Hepatocyte (in vitro differentiated cells): ENCODE measurements at regions not wholly inside any gene's neighbourhood (a gene's known extent, or its start where the extent isn't known, plus 50 kb on each side); places are given as distances from the start of the nearest gene placed in this dataset.

Experiments
- DNase-seq: peaks from one replicate; pipeline ENCODE4 v3.0.0-alpha.2; 2016; ENCODE audit warnings: low spot score
- H2AFZ ChIP-seq: fragments of 200-600 bp; sonication (generic); 2 replicates; pipeline ENCODE4 v1.6.0; 2016; ENCODE audit warnings: antibody characterized with exemption, mild to moderate bottlenecking
- H3K27ac ChIP-seq: fragments of 200-600 bp; sonication (generic); 2 replicates; pipeline ENCODE4 v1.5.1; 2016; ENCODE audit warnings: mild to moderate bottlenecking
- H3K27me3 ChIP-seq: fragments of 200-600 bp; sonication (generic); 2 replicates; pipeline ENCODE4 v1.6.1; 2016
- H3K36me3 ChIP-seq: fragments of 200-600 bp; sonication (generic); replicated peaks from 2 replicates; pipeline ENCODE4 v1.5.1; 2016; ENCODE audit warnings: low read depth; ENCODE audit not compliant: insufficient read depth
- H3K4me1 ChIP-seq: fragments of 200-600 bp; sonication (generic); 2 replicates; pipeline ENCODE4 v1.5.1; 2016; ENCODE audit warnings: mild to moderate bottlenecking, moderate library complexity; ENCODE audit not compliant: insufficient read depth
- H3K4me2 ChIP-seq: fragments of 200-600 bp; sonication (generic); 2 replicates; pipeline ENCODE4 v1.6.0; 2016
- H3K4me3 ChIP-seq: fragments of 200-600 bp; sonication (generic); 2 replicates; pipeline ENCODE4 v1.5.1; 2016; ENCODE audit warnings: mild to moderate bottlenecking
- H3K79me2 ChIP-seq: fragments of 200-600 bp; sonication (generic); 2 replicates; pipeline ENCODE4 v1.6.0; 2017; ENCODE audit warnings: mild to moderate bottlenecking
- H3K9me2 ChIP-seq: fragments of 200-600 bp; sonication (generic); replicated peaks from 2 replicates; pipeline ENCODE4 v1.6.0; 2017; ENCODE audit warnings: mild to moderate bottlenecking; ENCODE audit not compliant: insufficient read depth
- H3K9me3 ChIP-seq: fragments of 200-600 bp; sonication (generic); 2 replicates; pipeline ENCODE4 v1.5.1; 2016; ENCODE audit warnings: low read depth, mild to moderate bottlenecking
- H4K20me1 ChIP-seq: fragments of 200-600 bp; sonication (generic); 2 replicates; pipeline ENCODE4 v1.6.0; 2016; ENCODE audit warnings: mild to moderate bottlenecking; ENCODE audit not compliant: insufficient read depth, poor library complexity, severe bottlenecking
- EZH2 ChIP-seq: fragments of 200-600 bp; sonication (generic); IDR thresholded peaks from 2 replicates; pipeline ENCODE4 v1.6.1; 2016; ENCODE audit warnings: antibody characterized with exemption, mild to moderate bottlenecking, borderline replicate concordance
- EZH2phosphoT487 ChIP-seq: fragments of 200-600 bp; sonication (generic); IDR thresholded peaks from one replicate; pipeline ENCODE4 v1.6.1; 2018; ENCODE audit warnings: antibody characterized with exemption, mild to moderate bottlenecking, low read depth, moderate library complexity; ENCODE audit not compliant: unreplicated experiment, severe bottlenecking
- WGBS: methylation state at CpG from one replicate; pipeline ENCODE4 v1.1.6; 2016; ENCODE audit warnings: low lambda C conversion rate; ENCODE audit errors: missing lambda C conversion rate; 5-methylcytosine and 5-hydroxymethylcytosine counted together
- TF ChIP-seq, protein P1 (sequence below): fragments of 200-600 bp; sonication (generic); IDR thresholded peaks from 2 replicates; pipeline ENCODE4 v1.5.1; 2016; ENCODE audit warnings: antibody characterized with exemption, mild to moderate bottlenecking; ENCODE audit not compliant: poor library complexity

- no peaks in the 10 kb centered on the region for H3K4me1 ChIP-seq
- no peaks in the 10 kb centered on the region for H3K27me3 ChIP-seq
- H2AFZ ChIP-seq = no peak overlapping the region
- no peaks in the 10 kb centered on the region for H4K20me1 ChIP-seq
- DNase-seq = no peak
- no peaks in the 10 kb centered on the region for H3K79me2 ChIP-seq
- WGBS = 97% methylated on average over 1 of the region's 1 CpG
- no peak overlapping the region for H3K4me3 ChIP-seq
- no peaks in the 10 kb centered on the region for H3K9me2 ChIP-seq
- H3K9me3 ChIP-seq = no peaks in the 10 kb centered on the region
- TF ChIP-seq EZH2 (no peak), EZH2phosphoT487 (no peak)
- TF ChIP-seq, protein P1, sequence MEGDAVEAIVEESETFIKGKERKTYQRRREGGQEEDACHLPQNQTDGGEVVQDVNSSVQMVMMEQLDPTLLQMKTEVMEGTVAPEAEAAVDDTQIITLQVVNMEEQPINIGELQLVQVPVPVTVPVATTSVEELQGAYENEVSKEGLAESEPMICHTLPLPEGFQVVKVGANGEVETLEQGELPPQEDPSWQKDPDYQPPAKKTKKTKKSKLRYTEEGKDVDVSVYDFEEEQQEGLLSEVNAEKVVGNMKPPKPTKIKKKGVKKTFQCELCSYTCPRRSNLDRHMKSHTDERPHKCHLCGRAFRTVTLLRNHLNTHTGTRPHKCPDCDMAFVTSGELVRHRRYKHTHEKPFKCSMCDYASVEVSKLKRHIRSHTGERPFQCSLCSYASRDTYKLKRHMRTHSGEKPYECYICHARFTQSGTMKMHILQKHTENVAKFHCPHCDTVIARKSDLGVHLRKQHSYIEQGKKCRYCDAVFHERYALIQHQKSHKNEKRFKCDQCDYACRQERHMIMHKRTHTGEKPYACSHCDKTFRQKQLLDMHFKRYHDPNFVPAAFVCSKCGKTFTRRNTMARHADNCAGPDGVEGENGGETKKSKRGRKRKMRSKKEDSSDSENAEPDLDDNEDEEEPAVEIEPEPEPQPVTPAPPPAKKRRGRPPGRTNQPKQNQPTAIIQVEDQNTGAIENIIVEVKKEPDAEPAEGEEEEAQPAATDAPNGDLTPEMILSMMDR = no peak
- no peaks in the 10 kb centered on the region for H3K36me3 ChIP-seq
- no peak overlapping the region for H3K4me2 ChIP-seq
- H3K27ac ChIP-seq = no peak overlapping the region
These were observed 833.4 kb upstream of the ADGRL4 start for GRCh38 chr1:79839882-79840281.

- no peak for DNase-seq
- Histone ChIP-seq H3K79me2 (no peaks in the 10 kb centered on the region), H3K9me2 (no peaks in the 10 kb centered on the region), H3K27ac (no peak overlapping the region), H4K20me1 (no peaks in the 10 kb centered on the region), H3K36me3 (no peaks in the 10 kb centered on the region), H3K4me1 (no peaks in the 10 kb centered on the region), H3K4me2 (no peak overlapping the region), H2AFZ (no peak overlapping the region), H3K4me3 (no peak overlapping the region), H3K27me3 (no peaks in the 10 kb centered on the region), H3K9me3 (no peaks in the 10 kb centered on the region)
- WGBS = 53% methylated on average over 2 of the region's 2 CpGs
- TF ChIP-seq EZH2 = no peak
These were observed 820.9 kb upstream of the ADGRL4 start for GRCh38 chr1:79827446-79827845.

- Histone ChIP-seq H3K4me3 (no peak overlapping the region), H2AFZ (no peak overlapping the region), H3K79me2 (no peaks in the 10 kb centered on the region), H3K36me3 (no peaks in the 10 kb centered on the region), H3K4me2 (no peak overlapping the region), H4K20me1 (no peaks in the 10 kb centered on the region), H3K9me2 (no peaks in the 10 kb centered on the region), H3K27ac (no peak overlapping the region), H3K27me3 (no peaks in the 10 kb centered on the region), H3K9me3 (no peaks in the 10 kb centered on the region), H3K4me1 (no peaks in the 10 kb centered on the region)
- no peak for DNase-seq
- WGBS = 90% methylated on average over 3 of the region's 3 CpGs
- TF ChIP-seq EZH2phosphoT487 (no peak), EZH2 (no peak)
- TF ChIP-seq, protein P1 = no peak
These were observed 819.0 kb upstream of the ADGRL4 start for GRCh38 chr1:79825551-79825950.

- Histone ChIP-seq H2AFZ (no peak overlapping the region), H4K20me1 (no peaks in the 10 kb centered on the region), H3K4me1 (no peaks in the 10 kb centered on the region), H3K79me2 (no peaks in the 10 kb centered on the region), H3K27me3 (no peaks in the 10 kb centered on the region), H3K36me3 (no peaks in the 10 kb centered on the region), H3K9me3 (no peaks in the 10 kb centered on the region), H3K4me2 (no peak overlapping the region), H3K9me2 (no peaks in the 10 kb centered on the region), H3K27ac (no peak overlapping the region), H3K4me3 (no peak overlapping the region)
- DNase-seq = no peak
- WGBS = 94% methylated on average over 11 of the region's 11 CpGs
- TF ChIP-seq, protein P1 = no peak
- no peak for TF ChIP-seq EZH2phosphoT487
- TF ChIP-seq EZH2 = no peak
These were observed 815.5 kb upstream of the ADGRL4 start for GRCh38 chr1:79822053-79822452.
